Spleen (tissue), 7 donors: ENCODE measurements at regions not wholly inside any gene's neighbourhood (a gene's known extent, or its start where the extent isn't known, plus 50 kb on each side); places are given as distances from the start of the nearest gene placed in this dataset.

Source experiments
- POLR2A ChIP-seq, 3 donors: fragments of 450-650 bp; IDR thresholded peaks; one replicate each; pipeline ENCODE4 v1.5.1; 2017; ENCODE audit warnings: antibody characterized with exemption in 3 of 3, mild to moderate bottlenecking in 1 of 3
- POLR2AphosphoS5 ChIP-seq, 3 donors: sonication (generic); formaldehyde crosslinking; IDR thresholded peaks; one replicate each; pipeline ENCODE4 v1.5.1; 2017; ENCODE audit warnings: antibody characterized with exemption in 3 of 3
- TF ChIP-seq, protein P1 (sequence below), 11 experiments: fragments of 200-600 bp in 7 of 11; fragments of 450-650 bp in 4 of 11; sonication (generic) in 4 of 11; IDR thresholded peaks in 8 of 11; conservative IDR thresholded peaks in 3 of 11; 1 replicate in 7 of 11; 2 replicates in 4 of 11; pipeline versions ENCODE4 v1.4.0 to v1.8.0; 2016 to 2021; ENCODE audit warnings: antibody characterized with exemption in 11 of 11, inconsistent platforms in 4 of 11, mild to moderate bottlenecking in 1 of 11
- donor health status: DM: no; HTN: no; CAD: no; lungs with moderate emphysema.
- donor health status: DM: no; HTN: no; CAD: no.
- donor health status: DM: no; HTN: no; CAD: no.

DNA sequence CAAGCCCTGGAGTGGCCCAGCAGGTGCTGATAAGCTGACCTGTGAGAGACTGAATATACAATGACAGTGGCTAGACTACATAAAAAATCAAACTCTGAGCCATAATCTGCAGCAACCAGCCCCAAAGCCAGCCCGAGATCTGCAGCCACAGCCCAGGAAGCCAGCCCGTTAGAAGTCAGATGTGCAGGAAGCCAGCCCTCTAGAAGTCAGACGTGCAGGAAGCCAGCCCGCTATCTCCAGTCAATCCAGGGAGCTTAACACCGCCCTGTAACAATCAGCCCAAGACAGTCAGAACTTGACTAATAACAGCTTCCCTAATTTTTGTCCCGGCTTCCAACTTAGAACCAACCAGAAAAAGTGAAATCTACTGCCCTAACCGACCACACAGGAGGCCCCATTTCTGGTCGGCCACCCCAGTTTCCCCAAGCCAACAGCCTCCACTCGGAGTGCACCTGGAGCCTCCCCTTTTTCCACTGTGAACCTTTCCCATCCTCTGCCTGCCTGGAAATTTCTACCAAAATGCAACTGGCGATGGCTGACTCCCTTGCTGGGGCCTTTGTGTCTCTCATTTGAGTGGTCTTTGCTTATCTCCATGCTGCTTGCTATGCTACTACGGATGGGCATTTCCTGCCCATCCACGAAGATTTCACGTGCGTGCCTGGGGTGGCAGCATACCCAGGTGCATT, 769.3 kb downstream of the KCNJ18 start:
- TF ChIP-seq, protein P1, sequence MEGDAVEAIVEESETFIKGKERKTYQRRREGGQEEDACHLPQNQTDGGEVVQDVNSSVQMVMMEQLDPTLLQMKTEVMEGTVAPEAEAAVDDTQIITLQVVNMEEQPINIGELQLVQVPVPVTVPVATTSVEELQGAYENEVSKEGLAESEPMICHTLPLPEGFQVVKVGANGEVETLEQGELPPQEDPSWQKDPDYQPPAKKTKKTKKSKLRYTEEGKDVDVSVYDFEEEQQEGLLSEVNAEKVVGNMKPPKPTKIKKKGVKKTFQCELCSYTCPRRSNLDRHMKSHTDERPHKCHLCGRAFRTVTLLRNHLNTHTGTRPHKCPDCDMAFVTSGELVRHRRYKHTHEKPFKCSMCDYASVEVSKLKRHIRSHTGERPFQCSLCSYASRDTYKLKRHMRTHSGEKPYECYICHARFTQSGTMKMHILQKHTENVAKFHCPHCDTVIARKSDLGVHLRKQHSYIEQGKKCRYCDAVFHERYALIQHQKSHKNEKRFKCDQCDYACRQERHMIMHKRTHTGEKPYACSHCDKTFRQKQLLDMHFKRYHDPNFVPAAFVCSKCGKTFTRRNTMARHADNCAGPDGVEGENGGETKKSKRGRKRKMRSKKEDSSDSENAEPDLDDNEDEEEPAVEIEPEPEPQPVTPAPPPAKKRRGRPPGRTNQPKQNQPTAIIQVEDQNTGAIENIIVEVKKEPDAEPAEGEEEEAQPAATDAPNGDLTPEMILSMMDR (IDR thresholded peaks at IDR 0.05 in 8 of 11, conservative IDR thresholded peaks at IDR 0.05 in 3 of 11): no peak
- TF ChIP-seq POLR2AphosphoS5 (IDR thresholded peaks at IDR 0.05): no peak
- TF ChIP-seq POLR2A (IDR thresholded peaks at IDR 0.05): no peak
